ENCODE measurements at regions not wholly inside any gene's neighbourhood (a gene's known extent, or its start where the extent isn't known, plus 50 kb on each side); places are given as distances from the start of the nearest gene placed in this dataset.

DNA sequence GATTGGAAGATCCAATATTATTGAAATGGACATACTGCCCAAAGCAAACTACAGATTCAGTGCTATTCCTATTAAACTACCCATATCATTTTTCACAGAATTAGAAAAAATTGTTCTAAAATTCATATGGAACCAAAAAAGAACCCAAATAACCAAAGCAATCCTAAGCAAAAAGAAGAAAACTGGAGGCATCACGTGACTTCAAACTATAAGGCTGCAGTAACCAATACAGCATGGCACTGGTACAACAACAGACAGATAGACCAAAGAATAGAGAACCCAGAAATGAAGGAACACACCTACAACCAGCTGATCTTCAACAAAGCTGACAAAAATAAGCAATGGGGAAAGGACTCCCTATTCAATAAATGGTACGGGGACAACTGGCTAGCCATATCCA is 765.4 kb downstream of the SORCS3 start:
- no peak for TF ChIP-seq POLR2AphosphoS5 (IDR thresholded peaks at IDR 0.05)
- TF ChIP-seq, protein P1, sequence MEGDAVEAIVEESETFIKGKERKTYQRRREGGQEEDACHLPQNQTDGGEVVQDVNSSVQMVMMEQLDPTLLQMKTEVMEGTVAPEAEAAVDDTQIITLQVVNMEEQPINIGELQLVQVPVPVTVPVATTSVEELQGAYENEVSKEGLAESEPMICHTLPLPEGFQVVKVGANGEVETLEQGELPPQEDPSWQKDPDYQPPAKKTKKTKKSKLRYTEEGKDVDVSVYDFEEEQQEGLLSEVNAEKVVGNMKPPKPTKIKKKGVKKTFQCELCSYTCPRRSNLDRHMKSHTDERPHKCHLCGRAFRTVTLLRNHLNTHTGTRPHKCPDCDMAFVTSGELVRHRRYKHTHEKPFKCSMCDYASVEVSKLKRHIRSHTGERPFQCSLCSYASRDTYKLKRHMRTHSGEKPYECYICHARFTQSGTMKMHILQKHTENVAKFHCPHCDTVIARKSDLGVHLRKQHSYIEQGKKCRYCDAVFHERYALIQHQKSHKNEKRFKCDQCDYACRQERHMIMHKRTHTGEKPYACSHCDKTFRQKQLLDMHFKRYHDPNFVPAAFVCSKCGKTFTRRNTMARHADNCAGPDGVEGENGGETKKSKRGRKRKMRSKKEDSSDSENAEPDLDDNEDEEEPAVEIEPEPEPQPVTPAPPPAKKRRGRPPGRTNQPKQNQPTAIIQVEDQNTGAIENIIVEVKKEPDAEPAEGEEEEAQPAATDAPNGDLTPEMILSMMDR (IDR thresholded peaks at IDR 0.05) = no peak
- no peak for TF ChIP-seq EP300 (IDR thresholded peaks at IDR 0.05)
- no peak for TF ChIP-seq POLR2A (IDR thresholded peaks at IDR 0.05)

Data from suprapubic skin (tissue), 4 donors.